OCI-LY7 (cell line): ENCODE measurements at regions not wholly inside any gene's neighbourhood (a gene's known extent, or its start where the extent isn't known, plus 50 kb on each side); places are given as distances from the start of the nearest gene placed in this dataset.

ENCODE experiments used
- CTCF ChIP-seq: fragments of 200-600 bp; sonication (generic); conservative IDR thresholded peaks from 2 replicates; pipeline ENCODE4 v1.5.1; 2014; ENCODE audit warnings: mild to moderate bottlenecking, antibody characterized with exemption, low read length, moderate library complexity, mixed read lengths
- EZH2phosphoT487 ChIP-seq: fragments of 200-600 bp; sonication (generic); IDR thresholded peaks from 2 replicates; pipeline ENCODE4 v1.6.1; 2018; ENCODE audit warnings: low read depth, borderline replicate concordance, mild to moderate bottlenecking, mixed run types, antibody characterized with exemption, low read length, moderate library complexity, mixed read lengths

GRCh38 chr4:18691431-18692200 lies 670.1 kb upstream of the LCORL start:
- TF ChIP-seq CTCF (peak; percentile 58), EZH2phosphoT487 (no peak)
